Mesothelial cell of epicardium (in vitro differentiated cells): ENCODE measurements at regions not wholly inside any gene's neighbourhood (a gene's known extent, or its start where the extent isn't known, plus 50 kb on each side); places are given as distances from the start of the nearest gene placed in this dataset.

Source experiments
- DNase-seq, 2 experiments: peaks; one replicate each; pipeline ENCODE4 v3.0.0; 2021; ENCODE audit warnings: low spot score in 2 of 2; ENCODE audit not compliant: unreplicated experiment in 2 of 2
- H3K27ac Mint-ChIP-seq: 2 replicates; pipeline ENCODE4 v1.8.0; 2021; ENCODE audit warnings: mixed read lengths
- H3K27me3 Mint-ChIP-seq: 2 replicates; pipeline ENCODE4 v1.8.0; 2021; ENCODE audit warnings: low read depth, mixed read lengths
- H3K36me3 Mint-ChIP-seq: 2 replicates; pipeline ENCODE4 v1.8.0; 2021; ENCODE audit warnings: mixed read lengths
- H3K4me1 Mint-ChIP-seq: 2 replicates; pipeline ENCODE4 v1.8.0; 2021; ENCODE audit warnings: mixed read lengths
- H3K4me3 Mint-ChIP-seq: 2 replicates; pipeline ENCODE4 v1.8.0; 2021; ENCODE audit warnings: mild to moderate bottlenecking, moderate library complexity, mixed read lengths
- H3K9me3 Mint-ChIP-seq: 2 replicates; pipeline ENCODE4 v1.8.0; 2021; ENCODE audit warnings: mixed read lengths
- TF ChIP-seq, protein P1 (sequence below): fragments of 200-600 bp; sonication (generic); IDR thresholded peaks from one replicate; pipeline ENCODE4 v1.5.0; 2021; ENCODE audit warnings: antibody characterized with exemption; ENCODE audit not compliant: unreplicated experiment

DNA sequence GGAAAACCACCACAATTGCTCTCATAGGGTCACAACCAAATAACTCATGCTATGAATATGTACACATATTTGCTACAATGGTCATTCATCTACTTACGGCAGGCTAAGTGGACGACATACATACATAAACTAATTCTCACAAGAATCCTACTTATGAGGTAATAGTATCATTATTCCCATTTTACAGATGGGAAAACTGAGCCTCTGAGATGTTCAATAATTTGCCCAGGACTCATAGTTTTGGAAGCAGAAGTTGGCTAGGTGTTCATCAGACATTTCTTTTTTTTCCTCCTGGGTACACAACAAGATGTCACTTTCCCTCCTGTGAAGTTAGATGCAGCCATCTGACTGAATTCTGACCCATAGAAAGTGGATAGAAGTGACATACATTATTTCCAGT, 89.0 kb upstream of the PKDCC start:
- peaks cover 2% of the 10 kb centered on the region for H3K27me3 Mint-ChIP-seq
- DNase-seq: no peak
- H3K4me1 Mint-ChIP-seq: peaks cover 72% of the 10 kb centered on the region
- TF ChIP-seq, protein P1, sequence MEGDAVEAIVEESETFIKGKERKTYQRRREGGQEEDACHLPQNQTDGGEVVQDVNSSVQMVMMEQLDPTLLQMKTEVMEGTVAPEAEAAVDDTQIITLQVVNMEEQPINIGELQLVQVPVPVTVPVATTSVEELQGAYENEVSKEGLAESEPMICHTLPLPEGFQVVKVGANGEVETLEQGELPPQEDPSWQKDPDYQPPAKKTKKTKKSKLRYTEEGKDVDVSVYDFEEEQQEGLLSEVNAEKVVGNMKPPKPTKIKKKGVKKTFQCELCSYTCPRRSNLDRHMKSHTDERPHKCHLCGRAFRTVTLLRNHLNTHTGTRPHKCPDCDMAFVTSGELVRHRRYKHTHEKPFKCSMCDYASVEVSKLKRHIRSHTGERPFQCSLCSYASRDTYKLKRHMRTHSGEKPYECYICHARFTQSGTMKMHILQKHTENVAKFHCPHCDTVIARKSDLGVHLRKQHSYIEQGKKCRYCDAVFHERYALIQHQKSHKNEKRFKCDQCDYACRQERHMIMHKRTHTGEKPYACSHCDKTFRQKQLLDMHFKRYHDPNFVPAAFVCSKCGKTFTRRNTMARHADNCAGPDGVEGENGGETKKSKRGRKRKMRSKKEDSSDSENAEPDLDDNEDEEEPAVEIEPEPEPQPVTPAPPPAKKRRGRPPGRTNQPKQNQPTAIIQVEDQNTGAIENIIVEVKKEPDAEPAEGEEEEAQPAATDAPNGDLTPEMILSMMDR: no peak
- no peaks in the 10 kb centered on the region for H3K36me3 Mint-ChIP-seq
- H3K27ac Mint-ChIP-seq: no peak overlapping the region
- no peaks in the 10 kb centered on the region for H3K9me3 Mint-ChIP-seq
- H3K4me3 Mint-ChIP-seq: no peak overlapping the region

DNA sequence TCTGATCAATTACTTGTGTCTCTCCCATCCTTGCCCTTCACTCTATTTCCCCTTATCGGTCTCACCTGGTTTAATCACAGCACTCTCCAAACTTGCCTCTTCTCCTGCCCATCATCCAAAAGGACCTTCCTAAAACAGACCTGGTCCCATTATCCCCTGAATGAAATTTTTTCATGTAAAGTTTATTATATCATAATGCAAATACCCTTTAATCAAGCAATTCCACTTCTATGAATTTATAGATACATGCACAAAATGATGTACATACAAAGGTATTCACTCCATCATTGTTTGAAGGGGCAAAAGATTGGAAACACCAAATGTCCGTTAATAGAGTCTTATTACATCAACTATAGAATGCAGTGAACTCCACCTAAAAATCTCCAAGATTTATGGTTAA, 88.1 kb upstream of the PKDCC start:
- Mint-ChIP-seq H3K27ac (no peak overlapping the region), H3K27me3 (peaks cover 2% of the 10 kb centered on the region), H3K4me1 (peaks cover 76% of the 10 kb centered on the region), H3K36me3 (no peaks in the 10 kb centered on the region), H3K9me3 (no peaks in the 10 kb centered on the region), H3K4me3 (no peak overlapping the region)
- TF ChIP-seq, protein P1: no peak
- no peak for DNase-seq

DNA sequence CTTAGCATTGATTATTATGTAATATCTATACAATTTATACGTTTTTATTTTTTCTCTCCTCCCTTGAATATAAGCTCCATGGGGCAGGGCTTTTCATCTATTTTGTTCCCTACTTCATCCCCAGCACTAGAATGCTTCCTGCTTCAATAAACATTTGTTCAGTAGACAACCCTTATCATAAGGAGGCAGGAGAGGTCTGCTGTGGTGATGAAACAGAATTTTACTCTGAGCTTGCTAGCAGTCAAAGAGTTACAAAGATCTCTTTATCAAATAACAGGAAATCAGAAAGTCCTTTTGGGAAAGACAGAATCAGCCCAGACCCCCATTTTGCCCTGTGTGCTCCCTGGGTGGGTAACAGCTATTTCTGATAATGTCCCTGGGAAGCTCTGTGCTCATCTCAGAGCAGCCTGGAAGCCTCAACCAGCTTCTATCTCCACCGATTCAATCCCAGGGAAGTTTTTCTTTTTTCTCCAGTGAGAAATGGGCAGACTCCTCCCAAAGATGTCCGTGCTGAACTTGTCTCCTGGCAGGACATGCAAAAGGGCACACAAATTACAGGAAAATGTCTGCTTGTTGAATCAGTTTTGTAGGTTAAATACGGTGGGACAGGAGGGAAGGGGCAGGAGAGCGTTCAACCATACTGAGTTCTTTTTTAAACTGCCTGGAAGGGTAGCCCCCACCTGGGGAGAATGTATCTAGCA, 84.7 kb upstream of the PKDCC start:
- H3K4me3 Mint-ChIP-seq: peak overlapping the region; percentile 19
- H3K27me3 Mint-ChIP-seq: peaks cover 2% of the 10 kb centered on the region
- H3K9me3 Mint-ChIP-seq: no peaks in the 10 kb centered on the region
- TF ChIP-seq, protein P1: no peak
- DNase-seq: no peak
- peaks cover 87% of the 10 kb centered on the region for H3K4me1 Mint-ChIP-seq
- H3K27ac Mint-ChIP-seq: peak overlapping the region; percentile 97
- no peaks in the 10 kb centered on the region for H3K36me3 Mint-ChIP-seq

DNA sequence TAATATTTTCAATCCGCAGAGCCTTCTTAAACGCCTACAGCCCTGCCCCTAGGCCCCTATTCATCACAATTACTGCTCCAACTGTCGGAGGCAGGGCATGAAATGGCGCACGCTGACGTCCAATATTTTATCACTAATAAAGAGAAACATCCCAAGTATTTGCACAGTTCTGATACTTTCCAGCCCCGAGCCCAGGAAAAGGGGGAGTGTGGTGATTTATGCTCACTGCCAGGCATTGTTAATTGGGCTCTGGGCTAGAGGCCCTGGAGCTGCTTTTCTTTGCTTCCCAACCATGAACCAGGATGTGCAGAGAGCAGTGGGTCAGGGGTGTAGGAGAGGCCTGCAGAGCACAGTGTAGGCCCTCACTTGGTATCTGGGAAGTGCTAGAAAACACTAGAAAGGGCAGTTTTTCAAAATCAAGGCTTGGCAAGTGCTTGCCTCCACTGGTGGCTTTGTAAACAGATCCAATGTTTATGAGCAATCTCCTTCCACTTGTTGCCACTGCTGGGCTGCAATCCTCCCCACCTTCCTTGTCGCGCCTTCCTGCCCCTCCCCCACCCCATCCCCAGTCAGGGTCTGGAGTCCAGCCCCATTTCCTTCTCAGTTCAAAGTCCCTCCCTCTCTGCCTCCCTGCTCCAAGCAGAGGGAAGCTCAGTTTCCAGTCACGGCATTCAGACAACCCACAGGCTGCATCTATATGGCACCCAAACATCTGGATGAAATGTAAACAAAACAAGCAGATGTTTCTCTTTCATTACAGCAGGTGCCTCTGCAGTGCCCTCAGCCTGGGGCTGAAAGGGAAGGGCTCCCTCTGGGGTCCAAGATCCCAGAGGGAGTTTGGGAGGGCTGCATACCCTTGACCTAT, 83.9 kb upstream of the PKDCC start:
- DNase-seq: peak in 1 of 2 experiments; percentile 72
- Mint-ChIP-seq H3K9me3 (no peaks in the 10 kb centered on the region), H3K36me3 (no peaks in the 10 kb centered on the region), H3K4me3 (peak overlapping the region; percentile 19), H3K4me1 (peaks cover 87% of the 10 kb centered on the region), H3K27ac (peak overlapping the region; percentile 97), H3K27me3 (peaks cover 2% of the 10 kb centered on the region)
- TF ChIP-seq, protein P1: no peak

DNA sequence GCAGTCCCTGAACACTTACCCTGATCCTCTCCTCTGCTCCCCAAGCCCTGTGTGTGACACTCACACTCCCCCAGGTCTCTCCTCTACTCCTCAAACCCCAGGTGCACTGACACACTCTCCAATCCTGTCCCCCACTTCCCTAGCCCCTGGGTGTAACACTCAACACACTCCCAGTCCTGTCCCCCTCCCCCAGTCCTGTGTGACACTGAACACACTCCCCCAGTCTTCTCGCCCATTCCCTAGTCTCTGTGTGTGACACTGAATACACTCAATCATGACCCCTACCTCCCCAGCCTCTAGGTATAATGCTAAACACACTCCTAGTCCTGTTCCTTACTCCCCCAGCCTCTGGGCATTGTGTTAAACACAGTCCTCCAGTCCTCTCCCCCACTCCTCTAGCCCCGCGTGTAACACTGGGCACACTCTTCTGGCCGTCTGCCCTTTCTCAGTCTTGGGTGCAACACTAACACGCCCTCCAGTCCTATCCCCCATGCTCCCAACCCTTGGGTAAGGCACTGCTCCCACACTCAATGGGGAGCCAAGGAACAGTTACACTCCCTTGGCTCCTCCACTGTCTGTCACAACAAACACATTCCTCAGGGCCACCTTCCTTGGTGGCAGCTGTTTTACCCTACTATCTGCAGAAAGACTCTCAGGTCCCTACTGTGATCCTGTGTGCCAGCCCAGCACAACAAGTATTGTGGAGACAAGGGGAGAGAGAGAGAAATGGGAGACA, 82.5 kb upstream of the PKDCC start:
- H3K27ac Mint-ChIP-seq: peak overlapping the region; percentile 97
- H3K4me3 Mint-ChIP-seq: no peak overlapping the region
- H3K36me3 Mint-ChIP-seq: no peaks in the 10 kb centered on the region
- DNase-seq: no peak
- peaks cover 81% of the 10 kb centered on the region for H3K4me1 Mint-ChIP-seq
- TF ChIP-seq, protein P1: no peak
- H3K9me3 Mint-ChIP-seq: no peaks in the 10 kb centered on the region
- no peaks in the 10 kb centered on the region for H3K27me3 Mint-ChIP-seq
